ENCODE measurements at regions not wholly inside any gene's neighbourhood (a gene's known extent, or its start where the extent isn't known, plus 50 kb on each side); places are given as distances from the start of the nearest gene placed in this dataset.

DNA sequence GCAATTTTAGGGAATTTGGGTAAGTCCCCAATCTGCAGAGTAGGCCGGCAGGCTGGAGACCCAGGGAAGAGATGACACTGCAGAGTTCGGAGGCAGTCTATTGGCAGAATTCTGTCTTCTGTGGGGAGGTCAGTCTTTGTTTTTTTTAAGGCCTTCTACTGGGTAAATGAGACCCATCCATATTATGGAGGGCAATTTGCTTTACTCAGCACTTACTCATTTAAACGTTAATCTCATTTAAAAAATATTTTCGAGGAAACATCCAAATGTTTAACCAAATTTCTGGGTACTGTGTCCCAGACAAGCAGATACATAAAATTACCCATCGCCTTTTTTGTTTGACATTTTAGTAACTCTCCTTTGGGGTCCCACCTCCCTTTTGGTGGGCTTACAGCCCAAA, 139.5 kb downstream of the IRS1 start:
- no TSS peak for BruUV-seq (replicated peaks)
- Mint-ChIP-seq H3K36me3 (ENCODE audit: insufficient read depth, unreplicated experiment) (no peaks in the 10 kb centered on the region), H3K27ac (ENCODE audit: low read depth, unreplicated experiment) (peak overlapping the region; percentile 76), H3K4me1 (ENCODE audit: insufficient read depth, unreplicated experiment) (peaks cover 41% of the 10 kb centered on the region), H3K4me3 (ENCODE audit: unreplicated experiment) (no peak overlapping the region), H3K27me3 (ENCODE audit: insufficient read depth, unreplicated experiment) (no peaks in the 10 kb centered on the region), H3K9me3 (ENCODE audit: unreplicated experiment) (no peaks in the 10 kb centered on the region)
- TF ChIP-seq, protein P1, sequence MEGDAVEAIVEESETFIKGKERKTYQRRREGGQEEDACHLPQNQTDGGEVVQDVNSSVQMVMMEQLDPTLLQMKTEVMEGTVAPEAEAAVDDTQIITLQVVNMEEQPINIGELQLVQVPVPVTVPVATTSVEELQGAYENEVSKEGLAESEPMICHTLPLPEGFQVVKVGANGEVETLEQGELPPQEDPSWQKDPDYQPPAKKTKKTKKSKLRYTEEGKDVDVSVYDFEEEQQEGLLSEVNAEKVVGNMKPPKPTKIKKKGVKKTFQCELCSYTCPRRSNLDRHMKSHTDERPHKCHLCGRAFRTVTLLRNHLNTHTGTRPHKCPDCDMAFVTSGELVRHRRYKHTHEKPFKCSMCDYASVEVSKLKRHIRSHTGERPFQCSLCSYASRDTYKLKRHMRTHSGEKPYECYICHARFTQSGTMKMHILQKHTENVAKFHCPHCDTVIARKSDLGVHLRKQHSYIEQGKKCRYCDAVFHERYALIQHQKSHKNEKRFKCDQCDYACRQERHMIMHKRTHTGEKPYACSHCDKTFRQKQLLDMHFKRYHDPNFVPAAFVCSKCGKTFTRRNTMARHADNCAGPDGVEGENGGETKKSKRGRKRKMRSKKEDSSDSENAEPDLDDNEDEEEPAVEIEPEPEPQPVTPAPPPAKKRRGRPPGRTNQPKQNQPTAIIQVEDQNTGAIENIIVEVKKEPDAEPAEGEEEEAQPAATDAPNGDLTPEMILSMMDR (IDR thresholded peaks at IDR 0.05; ENCODE audit: unreplicated experiment) = no peak
- intact Hi-C loops (cut with micrococcal nuclease) = no loop called here
- ChIA-PET CTCF (interaction anchor here (1.3 kb wide), 1 partner anchor 8 kb away, joined by 3 read pairs; no protein-coding TSS in a partner anchor), POLR2A (interaction anchor here (1.2 to 2.8 kb wide), 4 partner anchors 8 to 523 kb away, joined by 4 to 13 read pairs (median 8); no protein-coding TSS in a partner anchor)
- no peak for DNase-seq (ENCODE audit: unreplicated experiment)

DNA sequence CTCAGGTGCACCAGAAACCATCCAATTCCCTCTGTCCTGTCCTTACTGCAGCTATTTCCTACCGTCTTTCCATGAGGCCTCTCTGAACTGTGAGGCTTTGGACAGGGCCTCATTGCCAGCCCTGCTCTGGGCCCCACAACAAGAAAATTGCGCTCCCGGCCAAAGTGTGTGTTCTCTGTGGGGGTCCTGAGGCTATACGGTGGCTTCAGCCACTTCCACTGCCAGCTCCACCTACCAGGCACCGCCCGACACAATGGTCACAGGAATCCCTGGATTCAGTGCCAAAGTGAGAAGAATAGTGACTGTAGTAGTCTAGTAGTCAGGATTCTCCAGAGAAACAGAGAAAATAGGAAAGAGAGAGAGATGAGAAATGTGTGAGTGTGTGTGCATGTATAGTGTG, 140.2 kb downstream of the IRS1 start:
- no peaks in the 10 kb centered on the region for H3K36me3 Mint-ChIP-seq (ENCODE audit: insufficient read depth, unreplicated experiment)
- no peak overlapping the region for H3K27ac Mint-ChIP-seq (ENCODE audit: low read depth, unreplicated experiment)
- H3K4me1 Mint-ChIP-seq (ENCODE audit: insufficient read depth, unreplicated experiment) = peaks cover 38% of the 10 kb centered on the region
- H3K4me3 Mint-ChIP-seq (ENCODE audit: unreplicated experiment) = no peak overlapping the region
- DNase-seq (ENCODE audit: unreplicated experiment) = no peak
- H3K27me3 Mint-ChIP-seq (ENCODE audit: insufficient read depth, unreplicated experiment) = no peaks in the 10 kb centered on the region
- ChIA-PET CTCF (no interaction called here), POLR2A (interaction anchor here (0.6 to 0.7 kb wide), 2 partner anchors 136 to 209 kb away, joined by 3 read pairs; no protein-coding TSS in a partner anchor)
- no peaks in the 10 kb centered on the region for H3K9me3 Mint-ChIP-seq (ENCODE audit: unreplicated experiment)
- TF ChIP-seq, protein P1 (IDR thresholded peaks at IDR 0.05; ENCODE audit: unreplicated experiment) = no peak
- intact Hi-C loops (cut with micrococcal nuclease) = no loop called here
- no TSS peak for BruUV-seq (replicated peaks)

DNA sequence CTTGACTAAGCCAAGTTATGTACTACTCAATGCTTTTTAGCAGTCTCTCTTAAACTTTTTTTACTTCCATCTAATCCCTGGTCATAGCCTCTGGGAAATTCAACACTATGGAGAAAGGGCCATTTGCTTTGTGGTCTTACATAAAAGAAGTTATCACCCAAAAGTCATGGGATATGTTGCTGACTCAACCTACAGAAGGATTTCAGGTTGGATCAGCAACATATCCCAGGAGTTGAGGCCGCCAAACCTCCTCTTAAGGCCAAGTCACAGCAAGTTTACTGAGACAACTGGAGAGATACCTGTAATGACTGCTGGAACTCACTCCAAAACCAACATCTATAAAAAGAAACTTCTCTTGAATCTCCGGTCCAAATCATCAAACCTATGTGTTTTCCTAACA, 141.1 kb downstream of the IRS1 start:
- Mint-ChIP-seq H3K4me1 (ENCODE audit: insufficient read depth, unreplicated experiment) (peaks cover 34% of the 10 kb centered on the region), H3K36me3 (ENCODE audit: insufficient read depth, unreplicated experiment) (no peaks in the 10 kb centered on the region), H3K27ac (ENCODE audit: low read depth, unreplicated experiment) (no peak overlapping the region), H3K27me3 (ENCODE audit: insufficient read depth, unreplicated experiment) (no peaks in the 10 kb centered on the region), H3K4me3 (ENCODE audit: unreplicated experiment) (no peak overlapping the region), H3K9me3 (ENCODE audit: unreplicated experiment) (no peaks in the 10 kb centered on the region)
- intact Hi-C loops (cut with micrococcal nuclease) = no loop called here
- ChIA-PET POLR2A (no interaction called here), CTCF (no interaction called here)
- no TSS peak for BruUV-seq (replicated peaks)
- no peak for DNase-seq (ENCODE audit: unreplicated experiment)
- TF ChIP-seq, protein P1 (IDR thresholded peaks at IDR 0.05; ENCODE audit: unreplicated experiment) = no peak

DNA sequence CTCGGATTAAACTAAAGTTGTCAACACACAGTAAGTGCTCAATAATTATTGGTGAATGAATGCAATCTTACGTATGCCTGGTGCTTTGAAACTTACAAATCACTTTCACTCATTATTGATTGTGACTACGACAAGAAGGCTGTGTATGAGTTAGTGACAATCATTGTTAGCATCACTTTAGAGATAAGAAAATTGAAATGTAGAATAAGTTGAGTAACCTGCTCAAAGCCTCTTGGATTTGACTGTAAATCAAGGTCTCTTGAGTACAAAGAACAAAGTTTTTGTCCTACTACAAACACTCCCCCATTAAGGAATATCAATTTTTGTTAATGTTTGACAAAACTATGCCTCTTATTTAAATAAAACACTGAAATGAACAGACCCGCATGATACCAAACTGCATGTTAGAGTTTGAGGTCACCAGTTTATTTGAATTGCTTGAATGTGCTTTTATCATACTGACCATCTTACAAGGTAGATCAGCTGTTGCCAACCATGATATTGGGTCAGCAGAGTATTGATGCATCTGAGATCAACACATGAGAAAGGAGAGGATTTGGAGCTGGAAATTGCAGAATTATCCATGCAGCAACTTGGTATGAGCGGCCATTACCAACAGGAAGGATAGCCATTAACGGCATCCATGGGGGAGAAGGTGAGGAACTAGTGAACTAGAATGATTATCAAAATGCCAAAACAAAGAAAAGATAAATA, 142.1 kb downstream of the IRS1 start:
- ChIA-PET POLR2A (interaction anchor here (0.7 kb wide), 1 partner anchor 63 kb away, joined by 3 read pairs; no protein-coding TSS in a partner anchor), CTCF (no interaction called here)
- no peaks in the 10 kb centered on the region for H3K9me3 Mint-ChIP-seq (ENCODE audit: unreplicated experiment)
- TF ChIP-seq, protein P1 (IDR thresholded peaks at IDR 0.05; ENCODE audit: unreplicated experiment) = no peak
- H3K36me3 Mint-ChIP-seq (ENCODE audit: insufficient read depth, unreplicated experiment) = no peaks in the 10 kb centered on the region
- H3K27ac Mint-ChIP-seq (ENCODE audit: low read depth, unreplicated experiment) = peak overlapping the region; percentile 47
- intact Hi-C loops (cut with micrococcal nuclease) = no loop called here
- no peak for DNase-seq (ENCODE audit: unreplicated experiment)
- H3K27me3 Mint-ChIP-seq (ENCODE audit: insufficient read depth, unreplicated experiment) = no peaks in the 10 kb centered on the region
- peaks cover 43% of the 10 kb centered on the region for H3K4me1 Mint-ChIP-seq (ENCODE audit: insufficient read depth, unreplicated experiment)
- no peak overlapping the region for H3K4me3 Mint-ChIP-seq (ENCODE audit: unreplicated experiment)
- BruUV-seq (replicated peaks) = no TSS peak

Measured in MCF 10A (cell line).